Gastroesophageal sphincter (tissue), 4 donors: ENCODE measurements at regions not wholly inside any gene's neighbourhood (a gene's known extent, or its start where the extent isn't known, plus 50 kb on each side); places are given as distances from the start of the nearest gene placed in this dataset.

Experiments
- ATAC-seq: fragments of 150-250 bp; one replicate; pipeline ENCODE4 v1.9.1; 2016; ENCODE audit warnings: mild to moderate bottlenecking, moderate library complexity
- H3K27ac ChIP-seq, 4 donors: fragments of 200-600 bp; sonication (generic) in 3 of 4; 1 replicate in 3 of 4; 2 replicates in 1 of 4; pipeline ENCODE4 v1.5.1; 2016 to 2019
- H3K27me3 ChIP-seq: fragments of 200-600 bp; sonication (generic); one replicate; pipeline ENCODE4 v1.5.1; 2019
- H3K36me3 ChIP-seq, 2 donors: fragments of 200-600 bp; sonication (generic); one replicate each; pipeline ENCODE4 v1.5.1; 2019; ENCODE audit warnings: control low read depth in 1 of 2
- H3K4me1 ChIP-seq, 3 donors: fragments of 200-600 bp; sonication (generic); 1 replicate in 2 of 3; 2 replicates in 1 of 3; pipeline ENCODE4 v1.5.1; 2016 to 2019; ENCODE audit warnings: control low read depth in 2 of 3
- H3K4me3 ChIP-seq, 2 donors: fragments of 200-600 bp; sonication (generic); one replicate each; pipeline ENCODE4 v1.5.1; 2019; ENCODE audit warnings: mild to moderate bottlenecking in 1 of 2, moderate library complexity in 1 of 2
- H3K9me3 ChIP-seq, 3 donors: fragments of 200-600 bp; sonication (generic); one replicate each; pipeline ENCODE4 v1.5.1; 2017 to 2019; ENCODE audit warnings: control low read depth in 2 of 3
- EP300 ChIP-seq: sonication (generic); formaldehyde crosslinking; IDR thresholded peaks from one replicate; pipeline ENCODE4 v1.6.1; 2017; ENCODE audit warnings: antibody characterized with exemption, mild to moderate bottlenecking
- POLR2A ChIP-seq, 2 donors: fragments of 450-650 bp; IDR thresholded peaks; one replicate each; pipeline ENCODE4 v1.6.1; 2017; ENCODE audit warnings: antibody characterized with exemption in 2 of 2, mild to moderate bottlenecking in 2 of 2, moderate library complexity in 1 of 2
- POLR2AphosphoS5 ChIP-seq: sonication (generic); formaldehyde crosslinking; IDR thresholded peaks from one replicate; pipeline ENCODE4 v1.6.1; 2017; ENCODE audit warnings: antibody characterized with exemption
- WGBS, 2 donors: methylation state at CpG; one replicate each; pipeline ENCODE4 v1.1.5; 2018; ENCODE audit warnings: low coverage in 1 of 2; 5-methylcytosine and 5-hydroxymethylcytosine counted together
- TF ChIP-seq, protein P1 (sequence below), 4 experiments: fragments of 200-600 bp in 2 of 4; fragments of 450-650 bp in 2 of 4; sonication (generic) in 1 of 4; IDR thresholded peaks; one replicate each; pipeline ENCODE4 v1.5.1; 2017 to 2019; ENCODE audit warnings: antibody characterized with exemption in 4 of 4, mild to moderate bottlenecking in 2 of 4, moderate library complexity in 2 of 4

GRCh38 chr11:35085531-35086165, 53.3 kb upstream of the CD44 start:
- ATAC-seq, result no peak
- Histone ChIP-seq H3K9me3 (no peaks in the 10 kb centered on the region), H3K27me3 (no peaks in the 10 kb centered on the region), H3K4me3 (no peak overlapping the region), H3K36me3 (no peaks in the 10 kb centered on the region), H3K27ac (peak overlapping the region in 3 of 4 donors; percentile 19 to 83 (median 22)), H3K4me1 (peaks cover 10 to 73% (median 49%) of the 10 kb centered on the region in 3 donors)
- 56 to 80% methylated on average over 3 to 4 of the region's 4 CpGs for WGBS, 2 donors
- TF ChIP-seq POLR2A (IDR thresholded peaks at IDR 0.05), result no peak
- TF ChIP-seq EP300, result no peak
- no peak for TF ChIP-seq POLR2AphosphoS5
- TF ChIP-seq, protein P1, sequence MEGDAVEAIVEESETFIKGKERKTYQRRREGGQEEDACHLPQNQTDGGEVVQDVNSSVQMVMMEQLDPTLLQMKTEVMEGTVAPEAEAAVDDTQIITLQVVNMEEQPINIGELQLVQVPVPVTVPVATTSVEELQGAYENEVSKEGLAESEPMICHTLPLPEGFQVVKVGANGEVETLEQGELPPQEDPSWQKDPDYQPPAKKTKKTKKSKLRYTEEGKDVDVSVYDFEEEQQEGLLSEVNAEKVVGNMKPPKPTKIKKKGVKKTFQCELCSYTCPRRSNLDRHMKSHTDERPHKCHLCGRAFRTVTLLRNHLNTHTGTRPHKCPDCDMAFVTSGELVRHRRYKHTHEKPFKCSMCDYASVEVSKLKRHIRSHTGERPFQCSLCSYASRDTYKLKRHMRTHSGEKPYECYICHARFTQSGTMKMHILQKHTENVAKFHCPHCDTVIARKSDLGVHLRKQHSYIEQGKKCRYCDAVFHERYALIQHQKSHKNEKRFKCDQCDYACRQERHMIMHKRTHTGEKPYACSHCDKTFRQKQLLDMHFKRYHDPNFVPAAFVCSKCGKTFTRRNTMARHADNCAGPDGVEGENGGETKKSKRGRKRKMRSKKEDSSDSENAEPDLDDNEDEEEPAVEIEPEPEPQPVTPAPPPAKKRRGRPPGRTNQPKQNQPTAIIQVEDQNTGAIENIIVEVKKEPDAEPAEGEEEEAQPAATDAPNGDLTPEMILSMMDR (IDR thresholded peaks at IDR 0.05), result no peak

DNA sequence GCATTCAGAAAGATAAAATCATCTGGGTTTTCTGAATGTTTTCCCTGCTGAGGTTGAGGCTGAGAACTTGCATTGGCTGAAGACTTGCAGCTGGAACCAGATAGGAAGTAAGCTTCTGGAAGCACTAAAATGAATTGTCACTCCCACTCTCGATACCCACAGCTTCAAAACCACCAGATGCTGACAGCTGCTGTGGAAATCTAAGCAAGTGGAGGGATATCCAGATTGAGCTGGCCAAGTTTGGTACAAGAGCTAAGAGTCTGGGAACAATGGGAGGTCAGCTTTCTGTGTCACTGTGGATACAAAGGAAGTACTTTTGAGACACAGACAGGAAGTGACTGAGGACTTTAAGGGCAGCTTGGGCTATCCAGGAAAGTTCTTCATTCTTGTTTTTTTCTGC, 51.3 kb upstream of the CD44 start:
- peak; percentile 45 for TF ChIP-seq POLR2AphosphoS5
- TF ChIP-seq, protein P1 (IDR thresholded peaks at IDR 0.05), result no peak
- WGBS, 2 donors, result 40% methylated on average over 1 of the region's 1 CpG; no CpG with 5 or more reads in 1 of the 2 donors
- H3K4me1 ChIP-seq, result peaks cover 10 to 64% (median 41%) of the 10 kb centered on the region in 3 donors
- H3K36me3 ChIP-seq, result no peaks in the 10 kb centered on the region
- H3K27me3 ChIP-seq, result no peaks in the 10 kb centered on the region
- ATAC-seq, result peak; percentile 32
- H3K27ac ChIP-seq, result peak overlapping the region in 2 of 4 donors; percentile 14 to 50
- H3K4me3 ChIP-seq, result no peak overlapping the region
- no peaks in the 10 kb centered on the region for H3K9me3 ChIP-seq

DNA sequence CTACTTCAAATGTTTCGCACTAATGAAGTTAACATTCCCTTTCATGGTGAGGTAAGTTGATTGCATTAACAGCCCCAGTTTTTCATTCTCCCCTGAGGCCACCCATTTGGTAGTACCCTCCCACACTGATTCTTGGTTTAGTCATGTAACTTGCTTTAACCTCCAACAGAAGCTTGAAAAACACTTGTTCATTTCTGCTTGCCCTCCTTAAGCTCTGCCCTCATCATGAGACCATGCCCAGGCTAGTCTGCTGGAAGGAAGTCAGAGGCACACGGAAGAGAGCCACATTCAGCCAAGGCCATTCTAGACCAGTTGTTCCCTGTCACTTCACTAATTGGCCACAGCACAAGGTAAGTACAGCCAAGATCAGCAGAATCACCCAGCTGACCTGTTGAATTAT, 50.7 kb upstream of the CD44 start:
- Histone ChIP-seq H3K4me3 (no peak overlapping the region), H3K9me3 (no peaks in the 10 kb centered on the region), H3K4me1 (peaks cover 9 to 58% (median 35%) of the 10 kb centered on the region in 3 donors), H3K27me3 (no peaks in the 10 kb centered on the region), H3K36me3 (no peaks in the 10 kb centered on the region), H3K27ac (peak overlapping the region in 2 of 4 donors; percentile 35 to 50)
- no peak for ATAC-seq
- TF ChIP-seq, protein P1 (IDR thresholded peaks at IDR 0.05), result no peak
- no peak for TF ChIP-seq EP300
- 79% methylated on average over 2 of the region's 2 CpGs; no CpG with 5 or more reads in 1 of the 2 donors for WGBS, 2 donors

DNA sequence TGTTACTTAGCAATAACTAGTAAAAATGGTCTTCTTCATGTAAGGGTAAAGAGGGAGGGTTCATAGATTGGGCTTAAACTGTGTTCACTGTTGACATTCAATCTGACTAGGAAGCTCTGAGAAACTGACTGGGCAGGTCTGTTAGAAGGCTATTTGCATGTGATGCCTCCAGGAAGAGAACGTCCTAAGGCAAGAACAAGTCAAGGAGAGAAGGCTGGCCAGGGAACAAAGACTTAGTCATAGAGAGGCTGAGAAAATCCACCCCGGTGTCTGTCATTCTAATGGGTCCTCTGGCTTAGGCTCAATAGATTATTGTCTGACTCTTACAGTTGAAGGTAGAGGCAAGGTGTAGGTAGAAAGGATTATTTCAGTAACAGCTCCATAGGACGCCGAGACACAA, 50.3 kb upstream of the CD44 start:
- Histone ChIP-seq H3K4me3 (no peak overlapping the region), H3K4me1 (peaks cover 6 to 53% (median 30%) of the 10 kb centered on the region in 3 donors), H3K27ac (peak overlapping the region in 2 of 4 donors; percentile 35 to 50), H3K36me3 (no peaks in the 10 kb centered on the region), H3K27me3 (no peaks in the 10 kb centered on the region), H3K9me3 (no peaks in the 10 kb centered on the region)
- ATAC-seq, result no peak
- WGBS, 2 donors, result 63 to 67% methylated on average over 4 of the region's 4 CpGs
- TF ChIP-seq POLR2A (IDR thresholded peaks at IDR 0.05), result no peak
- TF ChIP-seq EP300, result no peak
- TF ChIP-seq, protein P1 (IDR thresholded peaks at IDR 0.05), result no peak
- no peak for TF ChIP-seq POLR2AphosphoS5
